Tibial nerve (tissue), 4 donors: ENCODE measurements at regions not wholly inside any gene's neighbourhood (a gene's known extent, or its start where the extent isn't known, plus 50 kb on each side); places are given as distances from the start of the nearest gene placed in this dataset.

Source experiments
- DNase-seq, 2 donors: peaks; one replicate each; pipeline ENCODE4 v3.0.0-alpha.2; 2019; ENCODE audit warnings: low spot score in 2 of 2
- H3K27ac ChIP-seq, 4 donors: fragments of 200-600 bp; sonication (generic) in 3 of 4; one replicate each; pipeline ENCODE4 v1.5.1; 2017 to 2019; ENCODE audit warnings: mild to moderate bottlenecking in 1 of 4
- H3K27me3 ChIP-seq, 2 donors: fragments of 200-600 bp; sonication (generic) in 1 of 2; one replicate each; pipeline versions ENCODE4 v1.5.1 to v1.6.0; 2017 to 2019
- H3K36me3 ChIP-seq, 3 donors: fragments of 200-600 bp; sonication (generic); one replicate each; pipeline ENCODE4 v1.5.1; 2018 to 2019
- H3K4me1 ChIP-seq, 4 donors: fragments of 200-600 bp; sonication (generic) in 3 of 4; one replicate each; pipeline ENCODE4 v1.5.1; 2017 to 2019
- H3K4me3 ChIP-seq, 4 donors: fragments of 200-600 bp; sonication (generic) in 3 of 4; one replicate each; pipeline ENCODE4 v1.5.1; 2017 to 2019; ENCODE audit warnings: mild to moderate bottlenecking in 1 of 4, moderate library complexity in 1 of 4
- H3K9me3 ChIP-seq, 4 donors: fragments of 200-600 bp; sonication (generic) in 3 of 4; one replicate each; pipeline ENCODE4 v1.5.1; 2017 to 2019
- EP300 ChIP-seq, 2 donors: sonication (generic); formaldehyde crosslinking; IDR thresholded peaks; one replicate each; pipeline ENCODE4 v1.6.1; 2017; ENCODE audit warnings: antibody characterized with exemption in 2 of 2, mild to moderate bottlenecking in 1 of 2
- POLR2A ChIP-seq, 2 donors: fragments of 450-650 bp; IDR thresholded peaks; one replicate each; pipeline ENCODE4 v1.6.1; 2017; ENCODE audit warnings: antibody characterized with exemption in 2 of 2, mild to moderate bottlenecking in 2 of 2, moderate library complexity in 2 of 2
- WGBS, 2 donors: methylation state at CpG; one replicate each; pipeline ENCODE4 v1.1.5; 2018; 5-methylcytosine and 5-hydroxymethylcytosine counted together
- TF ChIP-seq, protein P1 (sequence below), 5 experiments: fragments of 200-600 bp in 3 of 5; fragments of 450-650 bp in 2 of 5; sonication (generic) in 3 of 5; IDR thresholded peaks; one replicate each; pipeline ENCODE4 v1.5.1; 2016 to 2019; ENCODE audit warnings: antibody characterized with exemption in 5 of 5, mild to moderate bottlenecking in 3 of 5, moderate library complexity in 2 of 5

DNA sequence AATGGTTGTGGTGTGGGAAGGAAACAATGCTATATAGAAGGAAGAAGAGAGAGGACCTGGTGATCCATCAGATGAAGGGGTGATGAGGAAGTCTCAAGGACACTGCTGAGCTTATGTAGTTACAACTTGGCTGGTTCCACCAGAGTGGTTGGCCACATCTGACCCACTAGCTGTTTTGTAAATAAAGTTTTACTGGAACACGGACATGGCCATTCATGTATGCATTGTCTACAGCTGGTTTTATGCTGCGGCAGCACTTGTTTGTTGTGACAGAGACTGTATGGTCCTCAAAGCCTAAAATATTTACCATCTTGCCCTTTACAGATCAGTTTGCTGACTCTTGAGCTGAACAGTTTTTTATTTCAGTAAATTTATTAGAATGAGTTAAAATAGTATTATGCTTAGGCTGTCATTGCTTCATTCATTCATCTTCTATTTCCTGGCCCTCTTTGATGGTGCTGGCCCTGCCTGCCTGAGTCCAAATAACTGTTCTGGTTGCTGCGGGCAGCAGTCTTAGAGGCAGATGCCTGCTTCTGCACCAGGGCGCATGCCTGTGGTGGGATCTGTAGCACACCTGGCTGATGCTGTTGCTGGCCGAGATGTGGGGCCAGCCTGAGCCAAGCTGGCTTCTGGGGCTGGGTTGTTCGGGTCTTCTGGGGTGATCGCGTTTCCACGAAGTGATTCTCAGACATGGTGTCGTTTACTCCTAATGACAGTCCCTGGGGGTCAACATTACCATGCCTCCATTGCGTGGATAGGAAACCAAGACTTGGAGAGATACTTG, 61.4 kb upstream of the WNT4 start:
- H3K4me1 ChIP-seq: peaks cover 0 to 12% (median 0%) of the 10 kb centered on the region in 4 donors
- WGBS, 2 donors: 70 to 78% methylated on average over 10 to 11 of the region's 11 CpGs
- H3K36me3 ChIP-seq: no peaks in the 10 kb centered on the region
- H3K27me3 ChIP-seq: peaks cover 0 to 27% of the 10 kb centered on the region in 2 donors
- no peak overlapping the region for H3K4me3 ChIP-seq
- no peak overlapping the region for H3K27ac ChIP-seq
- TF ChIP-seq, protein P1, sequence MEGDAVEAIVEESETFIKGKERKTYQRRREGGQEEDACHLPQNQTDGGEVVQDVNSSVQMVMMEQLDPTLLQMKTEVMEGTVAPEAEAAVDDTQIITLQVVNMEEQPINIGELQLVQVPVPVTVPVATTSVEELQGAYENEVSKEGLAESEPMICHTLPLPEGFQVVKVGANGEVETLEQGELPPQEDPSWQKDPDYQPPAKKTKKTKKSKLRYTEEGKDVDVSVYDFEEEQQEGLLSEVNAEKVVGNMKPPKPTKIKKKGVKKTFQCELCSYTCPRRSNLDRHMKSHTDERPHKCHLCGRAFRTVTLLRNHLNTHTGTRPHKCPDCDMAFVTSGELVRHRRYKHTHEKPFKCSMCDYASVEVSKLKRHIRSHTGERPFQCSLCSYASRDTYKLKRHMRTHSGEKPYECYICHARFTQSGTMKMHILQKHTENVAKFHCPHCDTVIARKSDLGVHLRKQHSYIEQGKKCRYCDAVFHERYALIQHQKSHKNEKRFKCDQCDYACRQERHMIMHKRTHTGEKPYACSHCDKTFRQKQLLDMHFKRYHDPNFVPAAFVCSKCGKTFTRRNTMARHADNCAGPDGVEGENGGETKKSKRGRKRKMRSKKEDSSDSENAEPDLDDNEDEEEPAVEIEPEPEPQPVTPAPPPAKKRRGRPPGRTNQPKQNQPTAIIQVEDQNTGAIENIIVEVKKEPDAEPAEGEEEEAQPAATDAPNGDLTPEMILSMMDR (IDR thresholded peaks at IDR 0.05): no peak
- TF ChIP-seq EP300 (IDR thresholded peaks at IDR 0.05) (no peak), POLR2A (IDR thresholded peaks at IDR 0.05) (no peak)
- H3K9me3 ChIP-seq: no peaks in the 10 kb centered on the region
- DNase-seq: no peak

DNA sequence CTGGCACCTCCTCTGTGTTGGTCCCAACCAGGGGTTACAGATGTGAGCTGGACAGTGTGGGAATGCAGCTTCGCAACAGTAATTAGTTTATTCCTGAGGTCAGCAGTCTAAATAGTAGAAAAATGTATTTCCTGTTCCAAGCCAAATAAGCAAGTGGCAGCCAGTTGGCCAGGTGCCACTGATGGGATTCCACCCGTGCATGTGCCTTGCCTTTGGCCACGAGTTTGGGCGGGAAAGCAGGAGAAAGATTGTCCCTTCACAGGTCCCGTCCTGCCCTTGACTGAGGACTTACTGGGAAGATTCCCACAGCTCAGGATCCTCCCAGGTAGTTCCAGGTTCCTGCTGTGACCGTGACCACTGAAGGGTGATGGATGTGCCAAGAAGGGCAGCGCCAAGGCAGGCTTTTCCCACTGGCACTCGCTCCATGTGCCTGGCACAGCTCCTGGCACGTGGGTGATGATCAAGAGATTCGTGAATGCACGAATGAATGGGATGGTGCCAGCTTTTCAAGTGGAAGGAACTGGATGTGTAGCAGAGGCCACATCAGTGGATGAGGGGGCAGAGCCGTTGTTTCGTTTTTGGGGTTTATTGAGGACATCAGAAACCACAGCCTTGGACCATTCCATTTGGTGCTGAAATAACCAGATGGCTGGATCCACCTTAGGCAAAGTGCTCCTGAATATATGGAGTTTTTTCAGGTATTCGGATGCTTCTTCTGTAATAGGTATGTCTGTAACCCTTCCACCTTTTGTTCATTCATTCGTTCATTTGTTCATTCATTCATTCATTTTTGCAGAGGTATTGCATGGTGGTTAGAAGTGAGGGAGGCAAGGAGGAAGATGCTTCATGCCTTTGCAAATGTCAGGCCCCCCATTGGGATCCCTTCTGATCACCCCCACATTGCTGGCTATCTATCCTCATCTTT, 62.4 kb upstream of the WNT4 start:
- Histone ChIP-seq H3K27ac (no peak overlapping the region), H3K27me3 (peaks cover 0 to 37% of the 10 kb centered on the region in 2 donors), H3K36me3 (no peaks in the 10 kb centered on the region), H3K4me1 (peaks cover 0 to 12% (median 0%) of the 10 kb centered on the region in 4 donors), H3K4me3 (no peak overlapping the region), H3K9me3 (no peaks in the 10 kb centered on the region)
- 50 to 62% methylated on average over 15 of the region's 15 CpGs for WGBS, 2 donors
- no peak for TF ChIP-seq EP300 (IDR thresholded peaks at IDR 0.05)
- TF ChIP-seq, protein P1 (IDR thresholded peaks at IDR 0.05): no peak
- TF ChIP-seq POLR2A (IDR thresholded peaks at IDR 0.05): no peak
- DNase-seq: peak in 1 of 2 donors; percentile 9

GRCh38 chr1:22206551-22207125, 63.7 kb upstream of the WNT4 start:
- Histone ChIP-seq H3K4me1 (peaks cover 0 to 12% (median 0%) of the 10 kb centered on the region in 4 donors), H3K9me3 (no peaks in the 10 kb centered on the region), H3K27ac (no peak overlapping the region), H3K27me3 (peaks cover 0 to 51% of the 10 kb centered on the region in 2 donors), H3K36me3 (no peaks in the 10 kb centered on the region), H3K4me3 (no peak overlapping the region)
- no peak for DNase-seq
- TF ChIP-seq POLR2A (IDR thresholded peaks at IDR 0.05) (no peak), EP300 (IDR thresholded peaks at IDR 0.05) (no peak)
- TF ChIP-seq, protein P1 (IDR thresholded peaks at IDR 0.05): no peak
- 88% methylated on average over 6 of the region's 6 CpGs for WGBS, 2 donors

DNA sequence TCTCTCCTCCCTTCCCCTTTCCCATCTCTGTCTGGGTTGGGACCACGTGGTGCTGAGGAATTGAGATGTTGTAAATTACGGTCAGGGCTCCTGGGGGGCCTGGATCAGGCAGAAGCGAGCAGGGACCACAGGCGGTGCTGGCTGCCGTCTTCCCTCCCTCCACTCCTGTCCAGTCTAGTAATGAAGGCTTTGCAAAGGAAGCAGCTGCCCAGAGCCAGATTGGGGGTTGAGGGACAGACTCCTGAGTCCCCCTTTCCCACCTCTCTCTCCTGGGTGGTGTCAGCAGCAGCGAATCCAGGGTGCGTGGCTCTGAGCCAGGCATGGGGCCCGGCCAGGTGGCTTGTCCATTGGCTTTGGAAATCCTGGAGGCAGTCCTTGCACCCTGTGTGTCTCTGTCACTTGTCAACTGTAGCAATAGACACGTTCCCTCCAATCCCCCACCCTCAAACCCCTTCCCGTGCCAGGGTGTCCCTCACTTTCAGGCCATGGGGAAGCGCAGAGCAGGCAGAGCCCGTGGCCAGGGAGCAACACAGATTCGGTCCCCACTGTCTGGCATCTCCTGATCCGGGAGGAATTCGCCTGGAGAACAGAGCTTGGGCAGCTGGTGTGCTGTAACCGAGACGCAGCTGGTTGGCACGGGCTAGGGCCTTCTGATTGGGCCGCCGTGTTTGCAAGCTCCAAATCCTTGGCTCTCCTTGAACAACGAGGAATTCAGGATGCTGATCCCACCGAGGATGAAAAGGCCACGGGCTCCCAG, 64.8 kb upstream of the WNT4 start:
- H3K9me3 ChIP-seq: no peaks in the 10 kb centered on the region
- H3K27me3 ChIP-seq: peaks cover 0 to 62% of the 10 kb centered on the region in 2 donors
- H3K4me3 ChIP-seq: no peak overlapping the region
- DNase-seq: no peak
- WGBS, 2 donors: 27 to 28% methylated on average over 20 to 23 of the region's 23 CpGs
- no peaks in the 10 kb centered on the region for H3K36me3 ChIP-seq
- H3K4me1 ChIP-seq: peaks cover 0 to 12% (median 0%) of the 10 kb centered on the region in 4 donors
- no peak overlapping the region for H3K27ac ChIP-seq
- TF ChIP-seq EP300 (IDR thresholded peaks at IDR 0.05) (no peak), POLR2A (IDR thresholded peaks at IDR 0.05) (no peak)
- TF ChIP-seq, protein P1 (IDR thresholded peaks at IDR 0.05): no peak
